ENCODE measurements at regions not wholly inside any gene's neighbourhood (a gene's known extent, or its start where the extent isn't known, plus 50 kb on each side); places are given as distances from the start of the nearest gene placed in this dataset.

- TF ChIP-seq EP300 (IDR thresholded peaks at IDR 0.05), result no peak
- no peak for TF ChIP-seq CTCF (IDR thresholded peaks at IDR 0.05)
These were observed 665.8 kb upstream of the ZEB2 start for GRCh38 chr2:145185696-145186095.
